OCI-M2 (cell line): ENCODE measurements at regions not wholly inside any gene's neighbourhood (a gene's known extent, or its start where the extent isn't known, plus 50 kb on each side); places are given as distances from the start of the nearest gene placed in this dataset.
"Not testable (repeated sequence)": the region's sequence is repeated elsewhere in the genome, so short reads cannot be mapped to it uniquely, and the experiment has no call there.

Experiments
- DNase-seq: peaks from one replicate; lab custom pipeline; 2025; ENCODE audit not compliant: unreplicated experiment; lab: John Stamatoyannopoulos, UW

- no peak for DNase-seq
Measured at GRCh38 chr12:46670636-46671035, 155.2 kb downstream of the SLC38A4 start.

GRCh38 chr12:46669720-46670119 is 156.1 kb downstream of the SLC38A4 start:
- no peak for DNase-seq

GRCh38 chr12:46667551-46667950 is 158.2 kb downstream of the SLC38A4 start:
- no peak for DNase-seq

- DNase-seq, result no peak
Measured at GRCh38 chr12:46664761-46665287, 161.0 kb downstream of the SLC38A4 start.

- DNase-seq, result no peak
Measured at GRCh38 chr12:46663318-46663717, 162.5 kb downstream of the SLC38A4 start.

- DNase-seq, result no peak
Measured at GRCh38 chr12:46661110-46661845, 164.5 kb downstream of the SLC38A4 start.

GRCh38 chr12:46660719-46661109 is 165.1 kb downstream of the SLC38A4 start:
- no peak for DNase-seq

- DNase-seq, result no peak
Measured at GRCh38 chr12:46660276-46660675, 165.5 kb downstream of the SLC38A4 start.

- DNase-seq, result no peak
Measured at GRCh38 chr12:46659824-46660223, 166.0 kb downstream of the SLC38A4 start.

GRCh38 chr12:46659032-46659650 is 166.7 kb downstream of the SLC38A4 start:
- no peak for DNase-seq

- DNase-seq, result no peak
Measured at GRCh38 chr12:46657453-46658411, 168.1 kb downstream of the SLC38A4 start.

GRCh38 chr12:46655984-46656383 is 169.8 kb downstream of the SLC38A4 start:
- DNase-seq, result not testable (repeated sequence)

- no peak for DNase-seq
Measured at GRCh38 chr12:46653311-46653710, 172.5 kb downstream of the SLC38A4 start.

GRCh38 chr12:46652692-46653091 is 173.1 kb downstream of the SLC38A4 start:
- DNase-seq, result no peak

GRCh38 chr12:46650688-46651087 is 175.1 kb downstream of the SLC38A4 start:
- no peak for DNase-seq

- no peak for DNase-seq
Measured at GRCh38 chr12:46649433-46649832, 176.4 kb downstream of the SLC38A4 start.

GRCh38 chr12:46647034-46647433 is 178.8 kb downstream of the SLC38A4 start:
- no peak for DNase-seq

- DNase-seq, result not testable (repeated sequence)
Measured at GRCh38 chr12:46641649-46642048, 184.1 kb downstream of the SLC38A4 start.

- no peak for DNase-seq
Measured at GRCh38 chr12:46635818-46636217, 190.0 kb downstream of the SLC38A4 start.

- DNase-seq, result no peak
Measured at GRCh38 chr12:46629331-46630229, 196.2 kb downstream of the SLC38A4 start.
